NCI-H2196 treated with DMSO at 0.1 percent for 48 hours (cell line): ENCODE measurements at regions not wholly inside any gene's neighbourhood (a gene's known extent, or its start where the extent isn't known, plus 50 kb on each side); places are given as distances from the start of the nearest gene placed in this dataset.

Experiments
- DNase-seq: peaks from one replicate; lab custom pipeline; 2025; ENCODE audit not compliant: unreplicated experiment; lab: John Stamatoyannopoulos, UW

DNA sequence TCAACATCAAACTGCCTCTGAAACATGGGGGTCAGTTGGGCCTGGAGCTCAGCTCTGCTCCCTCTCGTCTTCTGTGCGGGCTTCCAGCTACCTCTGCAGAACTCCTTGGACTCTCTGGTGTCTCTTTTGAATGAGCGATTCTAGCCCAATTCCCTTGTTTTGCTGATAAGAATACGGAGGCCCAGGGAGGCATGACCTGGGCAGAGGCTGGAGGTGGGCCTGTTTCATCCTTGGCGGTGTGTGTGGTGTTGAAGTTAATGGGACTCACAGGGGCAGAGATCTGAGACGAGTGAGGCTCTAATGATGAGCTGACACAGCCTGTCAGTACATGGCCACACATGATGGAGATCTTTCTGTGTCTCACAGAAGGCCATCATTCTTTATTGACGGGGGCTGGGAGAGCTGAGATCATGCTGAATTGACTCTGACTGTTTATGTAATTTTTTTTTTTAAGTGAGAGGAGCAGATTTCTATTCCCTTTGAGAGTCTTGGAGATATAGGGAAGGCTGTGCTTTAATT lies 134.5 kb downstream of the URB2 start:
- no peak for DNase-seq

DNA sequence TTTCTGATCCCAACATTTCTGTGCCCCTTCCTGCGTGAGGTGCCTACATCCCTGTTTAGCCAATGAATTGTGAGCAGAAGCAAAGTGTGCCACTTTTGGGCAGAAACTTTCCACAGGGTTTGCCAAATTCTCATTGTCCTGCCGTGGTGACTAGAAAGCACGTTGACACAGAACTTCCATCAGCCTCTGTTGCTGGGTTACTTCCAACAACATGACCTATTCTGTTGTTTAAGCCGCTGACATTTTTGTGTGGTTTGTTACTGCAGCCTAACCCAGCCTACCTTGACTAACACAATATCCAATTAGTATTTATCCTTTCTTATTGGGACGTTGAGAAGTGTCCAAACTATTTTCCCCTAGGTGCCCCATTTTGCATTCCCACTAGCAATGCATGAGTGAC lies 136.8 kb downstream of the URB2 start:
- no peak for DNase-seq

DNA sequence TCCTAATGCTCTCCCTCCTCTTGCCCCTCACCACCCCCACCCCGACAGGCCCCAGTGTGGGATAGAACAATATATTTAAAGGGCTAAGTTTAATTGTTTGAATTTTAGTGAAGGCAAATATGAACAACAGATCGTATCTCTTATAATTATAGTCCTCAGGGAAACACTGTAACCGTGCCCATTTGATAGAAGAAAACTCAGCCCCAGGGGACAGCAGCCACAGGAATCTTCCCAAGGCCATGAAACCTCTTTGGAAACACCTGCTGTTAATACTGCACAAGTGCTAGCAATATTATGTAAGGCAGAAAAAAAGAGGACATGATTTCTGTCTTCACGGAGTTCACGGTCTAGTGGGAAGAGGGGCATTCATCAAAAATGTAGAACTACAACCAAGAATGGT lies 142.2 kb downstream of the URB2 start:
- DNase-seq = no peak

DNA sequence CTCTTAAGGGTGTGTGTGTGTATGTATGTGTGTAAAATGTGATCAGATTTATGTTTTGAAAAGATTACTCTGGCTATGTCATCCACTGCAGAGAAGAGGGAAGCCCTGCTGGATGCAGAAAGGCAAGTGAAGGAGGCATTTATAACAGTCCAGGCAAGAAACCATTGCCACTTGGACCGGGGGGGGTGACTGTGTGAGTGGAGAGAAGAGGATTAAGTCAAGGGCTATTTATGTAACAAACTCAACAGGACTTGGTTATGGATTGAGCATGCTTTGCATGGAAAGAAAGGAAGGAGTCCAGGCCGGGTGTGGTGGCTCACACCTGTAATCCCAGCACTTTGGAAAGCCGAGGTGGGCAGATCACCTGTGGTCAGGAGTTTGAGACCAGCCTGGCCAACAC lies 143.0 kb downstream of the URB2 start:
- DNase-seq = no peak

DNA sequence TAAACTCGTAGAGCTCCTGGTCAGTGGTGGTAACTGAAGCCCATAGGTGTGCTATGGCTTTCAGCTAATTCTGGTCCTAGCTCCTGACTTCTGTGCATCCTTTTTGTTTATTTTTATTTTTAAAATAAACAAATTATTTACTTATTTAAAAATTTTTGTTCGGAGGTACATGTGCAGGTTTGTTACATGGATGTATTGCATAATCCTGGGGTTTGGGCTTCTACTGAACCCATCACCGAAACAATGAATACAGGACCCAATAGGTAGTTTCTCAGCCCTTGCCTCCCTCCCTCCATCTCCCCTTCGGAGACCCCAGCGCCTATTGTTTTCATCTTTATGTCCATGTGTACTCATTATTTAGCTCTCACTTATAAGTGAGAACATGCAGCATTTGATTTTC lies 143.8 kb downstream of the URB2 start:
- no peak for DNase-seq

DNA sequence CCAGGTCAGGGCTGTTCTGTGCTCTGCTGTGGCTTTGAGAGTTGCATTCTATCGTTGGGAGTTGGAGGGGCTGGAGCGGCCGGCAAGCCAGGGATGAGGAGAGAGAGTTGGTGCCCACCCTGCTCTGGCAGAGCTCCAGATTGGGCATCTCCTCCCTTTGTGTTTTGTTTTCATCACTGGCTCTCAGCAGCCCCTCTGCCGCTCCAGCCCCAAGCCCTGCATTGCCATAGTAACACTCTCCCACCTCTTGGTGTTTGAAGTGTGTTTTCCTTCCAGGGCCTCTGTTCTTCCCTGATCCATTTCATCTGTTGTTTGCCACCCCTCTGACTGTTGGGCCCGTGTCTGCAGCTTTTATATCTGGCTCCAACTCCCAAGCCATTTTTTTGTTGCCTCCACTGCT lies 152.7 kb downstream of the URB2 start:
- DNase-seq = no peak

DNA sequence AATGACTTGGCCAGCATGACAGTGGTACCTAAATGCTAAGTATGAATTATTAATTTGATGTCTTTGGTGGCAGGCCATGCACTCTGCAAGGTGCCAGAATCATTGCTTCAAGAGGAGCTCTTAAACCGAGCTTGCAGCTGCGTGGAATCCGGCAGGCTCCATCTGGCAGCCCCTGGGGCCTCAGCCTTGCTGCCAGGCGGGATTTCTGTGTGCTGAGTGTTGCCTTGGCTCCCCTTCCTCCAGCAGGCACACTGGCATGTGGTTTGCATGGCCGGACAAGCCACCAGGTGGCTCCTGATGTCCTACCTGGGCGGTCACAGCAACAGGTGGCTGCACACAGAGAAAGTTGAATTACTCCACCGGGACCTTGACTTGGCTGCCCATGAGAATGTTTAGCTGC lies 155.4 kb downstream of the URB2 start:
- no peak for DNase-seq

DNA sequence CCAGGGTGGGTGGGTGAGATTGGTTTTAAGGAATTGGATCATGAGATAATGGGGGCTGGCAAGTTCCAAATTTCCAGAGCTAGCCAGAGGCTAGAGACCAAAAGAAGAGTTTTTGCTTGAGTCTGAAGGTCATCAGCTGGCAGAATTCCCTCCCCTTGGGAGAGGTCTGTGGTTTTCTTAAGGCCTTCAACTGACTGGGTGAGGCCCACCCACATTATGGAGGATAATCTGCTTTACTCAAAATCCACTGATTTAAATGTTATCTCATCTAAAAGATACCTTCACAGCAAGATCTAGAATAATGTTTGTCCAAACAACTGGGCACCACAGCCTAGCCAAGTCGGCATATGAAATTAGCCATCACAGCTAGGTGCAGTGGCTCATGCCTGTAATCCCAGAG lies 156.4 kb downstream of the URB2 start:
- no peak for DNase-seq

DNA sequence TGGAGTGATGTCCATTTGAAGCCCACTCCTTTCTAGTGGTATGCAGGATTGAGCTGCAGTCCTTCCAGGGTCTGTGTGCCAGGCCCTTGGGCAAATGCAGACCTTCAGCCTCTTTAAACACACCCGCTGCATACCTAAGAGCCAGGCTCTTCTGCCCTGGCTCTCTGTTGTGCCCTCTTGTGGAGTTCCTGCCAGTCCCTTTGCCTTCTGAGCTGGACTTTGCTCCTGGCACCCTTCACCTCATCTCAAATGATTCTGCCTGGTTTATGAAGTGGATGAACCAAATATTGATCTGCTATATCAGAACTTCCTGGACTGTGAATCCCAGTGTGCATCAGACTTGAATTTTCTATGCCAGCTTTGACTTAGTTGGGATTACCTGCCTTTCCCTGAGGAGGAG lies 158.8 kb downstream of the URB2 start:
- DNase-seq = no peak

DNA sequence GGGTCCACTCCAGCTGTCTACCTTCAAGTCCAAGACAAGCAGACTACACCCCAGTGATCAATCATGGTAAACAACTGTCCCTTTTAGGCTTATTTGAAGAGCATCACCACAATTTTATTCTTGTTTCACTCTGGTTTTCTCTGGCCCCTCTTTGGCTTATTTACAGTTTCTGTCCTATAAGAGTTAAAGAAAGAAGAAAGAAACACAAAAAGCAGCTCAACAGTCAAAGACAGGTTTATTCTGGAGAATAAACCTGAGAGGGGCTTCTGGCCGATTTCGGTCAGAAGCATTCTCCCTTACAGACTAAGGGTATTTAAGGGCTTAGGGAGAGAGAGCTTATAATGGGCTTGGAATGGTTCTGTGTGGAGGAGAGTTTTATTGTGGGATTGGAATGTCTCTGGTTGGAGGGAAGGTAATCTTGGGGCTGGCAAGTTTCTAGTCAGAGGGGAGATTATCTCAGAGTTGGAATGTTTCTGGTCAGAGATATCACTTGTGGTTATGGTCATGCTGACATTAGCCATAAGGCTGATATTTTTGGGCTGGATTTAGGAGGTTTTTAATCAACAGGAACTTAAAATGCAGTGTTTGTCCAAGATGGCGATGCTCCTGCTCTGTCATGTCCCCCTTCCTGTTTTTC lies 161.0 kb downstream of the URB2 start:
- DNase-seq = no peak

DNA sequence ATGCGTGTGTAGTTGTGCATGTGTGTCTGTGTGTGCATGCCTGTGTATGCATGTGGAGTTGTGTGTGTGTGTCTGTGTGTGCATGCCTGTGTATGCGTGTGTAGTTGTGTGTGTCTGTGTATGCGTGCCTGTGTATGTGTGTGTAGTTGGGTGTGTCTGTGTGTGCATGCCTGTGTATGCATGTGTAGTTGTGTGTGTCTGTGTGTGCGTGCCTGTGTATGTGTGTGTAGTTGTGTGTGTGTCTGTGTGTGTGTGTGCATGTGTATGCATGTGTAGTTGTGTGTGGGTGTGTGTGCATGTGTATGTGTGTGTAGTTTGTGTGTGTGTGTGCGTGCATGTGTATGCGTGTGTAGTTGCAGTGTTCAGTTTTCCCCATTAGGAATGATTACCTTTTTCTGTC lies 162.0 kb downstream of the URB2 start:
- DNase-seq = no peak

DNA sequence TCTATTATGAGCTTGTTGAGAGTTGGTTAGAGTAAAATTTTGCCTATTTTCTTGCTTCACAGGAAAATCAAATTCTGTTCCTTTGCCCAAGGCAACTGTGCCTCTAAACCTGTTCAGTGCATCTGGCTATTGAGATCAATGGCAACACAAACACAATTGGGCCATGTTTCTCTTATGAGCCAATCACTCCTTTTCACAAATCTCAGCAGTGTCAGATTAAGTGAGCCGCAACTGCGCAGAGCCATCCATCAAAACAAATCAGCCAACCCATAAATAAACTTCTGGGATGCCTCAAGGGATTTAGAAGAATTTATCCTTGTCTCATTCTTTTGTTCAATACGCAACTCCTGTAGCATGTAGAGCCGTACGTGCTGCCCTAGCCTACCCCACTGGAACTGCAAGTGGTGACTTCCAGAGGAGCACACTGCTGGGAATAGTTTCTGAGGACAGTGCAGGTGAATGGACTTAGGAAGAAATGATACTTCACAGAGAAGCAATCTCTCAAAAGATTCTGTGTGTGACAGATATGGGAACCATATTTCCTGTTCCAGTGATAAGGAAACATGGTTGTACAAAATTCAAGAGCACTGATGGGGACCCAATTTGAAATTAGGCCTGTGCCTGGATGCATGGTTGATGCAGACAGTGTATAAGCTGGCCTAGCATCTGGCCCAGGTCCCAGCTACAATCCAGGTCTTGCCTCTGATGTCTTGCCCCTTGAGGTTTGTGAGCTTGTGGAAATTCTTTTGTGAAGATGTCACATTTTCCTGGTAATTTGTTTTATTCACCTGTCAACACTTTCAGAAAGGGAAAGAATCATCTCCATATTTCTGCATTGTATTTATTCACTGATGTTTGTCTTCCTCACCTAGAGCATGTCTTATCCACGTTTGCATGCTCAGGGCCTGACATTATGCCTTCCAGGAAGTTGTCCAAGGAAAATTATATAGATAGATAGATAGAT lies 166.2 kb downstream of the URB2 start:
- no peak for DNase-seq

DNA sequence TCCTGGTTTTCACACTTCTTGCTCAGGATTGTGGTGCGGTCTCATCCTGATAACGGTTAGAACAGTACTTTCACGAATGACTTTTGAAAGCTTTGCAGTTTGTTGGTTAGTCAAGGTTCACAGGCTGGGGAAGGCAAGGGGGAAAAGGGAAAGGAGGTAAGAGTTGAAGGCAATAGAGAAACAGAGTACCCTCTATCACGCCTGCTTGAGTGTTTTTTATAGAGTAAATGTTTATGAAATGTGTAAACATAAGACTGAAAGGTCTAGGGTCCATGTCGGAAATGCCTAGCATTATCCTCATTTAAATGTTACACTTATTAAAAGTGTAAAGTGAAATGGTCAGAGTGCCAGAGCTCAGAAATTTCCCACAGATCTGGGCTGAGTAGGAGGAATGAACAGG lies 167.4 kb downstream of the URB2 start:
- no peak for DNase-seq

DNA sequence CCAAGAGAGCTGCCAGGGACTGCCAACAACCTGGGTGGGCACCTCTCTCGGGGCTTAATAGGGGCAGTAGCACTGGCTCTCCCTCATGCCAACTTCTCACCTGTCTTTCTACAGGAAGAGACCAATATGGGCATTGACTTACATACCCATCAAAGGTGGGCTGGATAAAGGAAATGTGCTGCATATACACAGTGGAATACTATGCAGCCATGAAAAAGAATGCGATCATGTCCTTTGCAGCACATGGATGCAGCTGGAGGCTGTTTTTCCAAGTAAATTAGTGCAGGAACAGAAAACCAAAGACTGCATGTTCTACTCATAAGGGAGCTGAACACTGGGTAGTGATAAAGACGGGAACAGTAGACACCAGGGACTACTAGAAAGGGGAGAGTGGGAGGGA lies 172.5 kb downstream of the URB2 start:
- DNase-seq = no peak

DNA sequence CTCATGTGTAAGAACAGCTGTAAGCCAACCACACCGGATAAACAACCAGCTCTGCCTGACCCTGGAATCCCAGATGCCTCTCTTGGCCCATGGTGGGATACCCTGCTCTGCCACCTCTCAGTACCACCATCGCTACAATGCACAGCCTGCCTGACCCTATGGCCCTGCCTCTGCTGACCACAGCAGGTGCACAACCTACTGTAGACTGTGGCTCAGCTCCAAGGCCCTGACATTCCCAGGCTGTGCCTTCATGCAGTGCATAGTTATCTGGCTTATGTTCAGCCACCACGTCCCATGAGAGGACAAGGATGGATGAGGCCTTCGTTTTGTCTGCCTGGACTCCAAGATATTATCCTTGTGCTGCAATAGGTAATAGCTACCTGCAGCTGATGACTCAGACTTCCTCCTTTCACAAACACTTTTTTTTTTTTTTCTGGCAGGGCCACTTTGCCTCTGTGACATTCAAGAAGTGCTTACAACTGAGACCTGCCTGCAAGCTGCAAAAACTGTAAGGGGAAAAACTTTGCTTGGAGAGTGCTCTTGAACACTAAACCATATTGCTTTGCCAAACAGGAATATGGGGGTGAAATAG lies 177.7 kb downstream of the URB2 start:
- DNase-seq = peak; percentile 36

DNA sequence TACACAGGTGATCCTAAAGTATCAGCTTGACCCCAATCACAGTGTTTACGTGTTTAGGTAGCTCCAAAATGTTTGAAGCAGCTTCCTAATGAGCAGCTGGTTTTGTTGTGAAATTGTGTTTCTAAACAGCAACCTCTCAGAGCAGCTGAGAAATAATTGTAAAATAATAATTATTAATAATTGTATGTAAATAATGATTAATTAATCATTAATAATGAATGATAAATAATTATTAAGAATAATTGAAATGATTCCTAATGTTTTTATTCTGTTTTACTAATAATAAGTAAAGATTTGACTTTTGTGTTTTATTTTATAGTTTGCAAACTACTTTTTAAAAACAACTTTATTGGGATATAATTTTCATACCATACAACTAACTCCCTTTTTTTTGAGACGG lies 182.2 kb downstream of the URB2 start:
- DNase-seq = no peak

DNA sequence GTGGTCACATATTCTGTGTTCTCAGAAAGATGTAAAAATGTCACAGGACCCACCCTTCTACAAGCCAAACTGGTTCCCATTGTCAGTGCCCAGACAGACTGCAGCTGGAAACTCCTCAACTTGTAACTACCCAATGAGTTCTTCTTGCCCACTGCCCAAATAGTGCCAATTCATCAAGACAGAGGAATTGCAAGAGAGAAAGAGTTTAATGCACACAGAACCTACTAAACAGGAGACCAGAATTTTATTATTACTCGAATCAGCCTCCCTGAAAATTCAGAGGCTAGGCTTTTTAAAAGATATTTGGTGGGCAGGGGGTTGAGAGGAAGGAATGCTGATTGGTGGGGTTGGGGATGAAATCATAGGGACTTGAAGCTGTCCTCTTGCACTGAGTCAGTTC lies 184.1 kb downstream of the URB2 start:
- no peak for DNase-seq

DNA sequence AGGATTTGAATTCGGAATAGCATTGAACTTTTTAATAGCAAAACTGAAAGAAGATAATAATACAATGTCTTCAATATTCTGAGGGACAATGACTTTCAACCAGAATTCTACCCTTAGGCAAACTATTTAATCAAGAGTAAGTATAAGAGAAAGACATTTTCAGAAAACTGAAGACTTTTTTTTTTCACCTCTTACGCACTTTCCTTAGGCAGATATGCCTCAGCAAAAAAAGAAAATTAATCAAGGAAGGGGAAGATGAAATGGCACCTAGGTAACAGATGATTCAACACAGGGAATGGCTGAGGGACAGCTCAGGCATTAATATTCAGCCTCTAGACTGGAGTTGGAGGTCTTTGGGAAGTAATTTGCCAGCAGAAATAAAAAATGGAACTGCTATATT lies 184.9 kb downstream of the URB2 start:
- no peak for DNase-seq

DNA sequence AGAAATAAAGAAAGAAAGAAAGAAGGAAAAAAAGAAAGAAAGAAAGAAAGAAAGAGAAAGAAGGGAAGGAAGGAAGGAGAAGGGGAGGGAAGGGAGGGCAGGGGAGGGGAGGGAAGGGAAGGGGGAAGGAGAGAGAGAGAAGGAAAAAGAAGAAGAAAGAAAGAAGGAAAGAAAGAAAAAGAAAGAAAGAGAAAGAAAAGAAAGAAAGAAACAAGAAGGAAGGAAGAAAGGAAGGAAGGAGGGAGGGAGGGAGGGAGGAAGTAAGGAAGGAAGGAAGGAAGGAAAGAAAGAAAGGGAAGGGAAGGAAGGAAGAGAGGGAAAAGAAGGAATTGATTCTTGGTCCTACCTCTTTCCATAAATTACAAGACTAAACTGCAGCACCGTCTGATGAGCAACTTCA lies 186.1 kb downstream of the URB2 start:
- DNase-seq = no peak

DNA sequence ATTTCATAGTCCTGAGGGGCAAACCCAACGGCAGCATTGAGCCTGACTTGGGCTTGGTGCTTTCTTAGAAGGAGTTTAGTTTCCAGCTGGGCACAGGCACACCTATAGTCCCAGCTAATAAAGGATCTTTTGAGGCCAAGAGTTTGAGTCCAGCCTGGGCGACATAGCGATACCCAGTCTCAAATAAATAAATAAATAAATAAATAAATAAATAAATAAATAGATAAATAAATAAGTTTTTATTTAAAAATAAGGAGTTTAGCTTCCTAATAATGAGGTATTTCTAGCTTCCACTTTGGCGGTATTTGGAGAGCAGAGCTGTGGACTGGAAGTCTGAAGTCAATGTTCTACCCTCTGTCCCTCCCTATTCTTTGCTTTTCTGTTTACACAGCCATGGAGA lies 186.6 kb downstream of the URB2 start:
- DNase-seq = no peak

DNA sequence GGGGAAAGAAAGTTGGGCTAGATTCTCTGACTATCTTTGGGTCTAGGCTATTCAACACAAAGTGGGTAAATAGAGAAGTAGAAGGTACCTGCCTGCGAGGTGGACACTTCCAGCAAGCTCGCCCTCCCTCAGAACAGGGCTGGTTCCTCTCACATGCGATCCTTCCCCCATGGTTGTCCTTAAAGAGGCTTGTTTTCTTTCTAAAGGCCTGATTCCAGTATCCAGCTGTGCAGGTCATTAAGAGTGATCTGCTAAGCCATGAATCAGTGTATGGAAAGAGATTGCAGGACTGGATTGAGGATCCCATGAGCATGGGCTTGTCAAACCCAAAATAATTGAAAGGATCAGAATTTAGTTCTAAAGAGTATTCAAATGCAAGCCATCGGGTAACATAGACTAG lies 189.0 kb downstream of the URB2 start:
- no peak for DNase-seq

DNA sequence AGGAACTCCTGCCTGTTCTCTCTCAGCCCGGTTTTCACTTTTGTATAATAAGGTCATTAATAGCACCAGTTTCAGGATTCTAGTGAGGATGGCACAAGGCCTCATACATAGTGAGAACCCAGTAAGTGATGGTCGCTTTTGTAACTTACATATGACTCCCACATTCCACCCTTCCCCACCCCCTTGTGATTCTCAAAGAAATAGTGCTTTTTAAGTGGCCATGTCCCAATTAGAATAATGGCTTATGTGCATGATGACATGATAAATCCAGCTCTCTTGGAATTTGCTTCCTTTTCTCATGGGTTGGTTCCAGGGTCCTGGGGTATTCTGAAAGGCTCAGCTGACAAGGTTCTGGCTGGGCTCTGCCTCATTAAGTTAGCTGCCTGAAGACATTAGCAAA lies 189.9 kb downstream of the URB2 start:
- no peak for DNase-seq
